PC-3 (cell line): ENCODE measurements at regions not wholly inside any gene's neighbourhood (a gene's known extent, or its start where the extent isn't known, plus 50 kb on each side); places are given as distances from the start of the nearest gene placed in this dataset.
A peak's percentile ranks its signal among the peaks of the same experiment; 100 is the strongest.
"Not testable (repeated sequence)": the region's sequence is repeated elsewhere in the genome, so short reads cannot be mapped to it uniquely, and the experiment has no call there.

ENCODE experiments used
- ATAC-seq: fragments of 200-7000 bp; cut with Tn5 transposase; 2 replicates; pipeline ENCODE4 v1.9.1; 2020; ENCODE audit warnings: mild to moderate bottlenecking, moderate library complexity
- BruUV-seq: library from RNA; stranded (reverse); fragments of 400-500 nt; replicated peaks from 2 replicates; lab custom pipeline; 2021; lab: Mats Ljungman, UMichigan
- CTCF ChIA-PET: fragments of 300-600 bp; sonication (Branson Sonifier 250); formaldehyde crosslinking; loops from one replicate; lab custom pipeline; 2022; ENCODE audit warnings: antibody characterized with exemption; lab: Charles Lee
- POLR2A ChIA-PET: fragments of 300-600 bp; sonication (Branson Sonifier 250); formaldehyde crosslinking; loops from one replicate; lab custom pipeline; 2022; ENCODE audit warnings: antibody characterized with exemption; ENCODE audit not compliant: unreplicated experiment; lab: Charles Lee
- DNase-seq: peaks from one replicate; pipeline ENCODE4 v3.0.0-alpha.2; 2015
- H2AFZ ChIP-seq: fragments of 300-600 bp; sonication (generic); 2 replicates; pipeline ENCODE4 v1.6.0; 2016; ENCODE audit warnings: antibody characterized with exemption, low read length
- H3F3A ChIP-seq: fragments of 300-600 bp; sonication (generic); one replicate; pipeline ENCODE4 v1.6.0; 2017; ENCODE audit warnings: antibody characterized with exemption, low read length, control low read depth, mild to moderate bottlenecking; ENCODE audit not compliant: unreplicated experiment
- H3K27ac ChIP-seq: fragments of 300-600 bp; sonication (generic); 2 replicates; pipeline ENCODE4 v1.5.1; 2016; ENCODE audit warnings: mild to moderate bottlenecking, low read length
- H3K27me3 ChIP-seq: fragments of 300-600 bp; sonication (generic); 2 replicates; pipeline ENCODE4 v1.6.1; 2016; ENCODE audit warnings: low read length, mixed read lengths
- H3K36me3 ChIP-seq: fragments of 300-600 bp; sonication (generic); 2 replicates; pipeline ENCODE4 v1.6.1; 2016; ENCODE audit warnings: low read depth, mixed run types, low read length, mixed read lengths
- H3K4me1 ChIP-seq: fragments of 300-600 bp; sonication (generic); 2 replicates; pipeline ENCODE4 v1.5.1; 2016; ENCODE audit warnings: low read length; ENCODE audit not compliant: insufficient read depth
- H3K4me2 ChIP-seq: fragments of 300-600 bp; sonication (generic); 2 replicates; pipeline ENCODE4 v1.6.0; 2016; ENCODE audit warnings: low read length
- H3K4me3 ChIP-seq: fragments of 300-600 bp; sonication (generic); 2 replicates; pipeline ENCODE4 v1.5.1; 2016; ENCODE audit warnings: mild to moderate bottlenecking, low read length, mixed read lengths
- H3K79me2 ChIP-seq: fragments of 300-600 bp; sonication (generic); 2 replicates; pipeline ENCODE4 v1.6.1; 2017; ENCODE audit warnings: low read length, mixed read lengths
- H3K9ac ChIP-seq: fragments of 300-600 bp; sonication (generic); 2 replicates; pipeline ENCODE4 v1.6.0; 2016; ENCODE audit warnings: mild to moderate bottlenecking, low read length
- H3K9me2 ChIP-seq: fragments of 300-600 bp; sonication (generic); replicated peaks from 2 replicates; pipeline ENCODE4 v1.6.1; 2016; ENCODE audit warnings: mixed run types, low read length, mixed read lengths
- H3K9me3 ChIP-seq: fragments of 300-600 bp; sonication (generic); 2 replicates; pipeline ENCODE4 v1.6.1; 2016; ENCODE audit warnings: low read length, mixed read lengths
- H4K20me1 ChIP-seq: fragments of 300-600 bp; sonication (generic); 2 replicates; pipeline ENCODE4 v1.6.1; 2016; ENCODE audit warnings: low read length, mixed read lengths
- CTCF ChIP-seq: fragments of 300-600 bp; sonication (generic); conservative IDR thresholded peaks from 2 replicates; pipeline ENCODE4 v1.5.1; 2017; ENCODE audit warnings: antibody characterized with exemption, low read depth, mild to moderate bottlenecking, low read length
- EZH2 ChIP-seq: fragments of 300-600 bp; sonication (generic); IDR thresholded peaks from one replicate; pipeline ENCODE4 v1.6.1; 2017; ENCODE audit warnings: antibody characterized with exemption, mild to moderate bottlenecking, low read length; ENCODE audit not compliant: unreplicated experiment
- EZH2phosphoT487 ChIP-seq: fragments of 300-600 bp; sonication (generic); IDR thresholded peaks from 2 replicates; pipeline ENCODE4 v1.6.1; 2018; ENCODE audit warnings: mild to moderate bottlenecking, antibody characterized with exemption, low read length, borderline replicate concordance
- intact Hi-C: fragments of 100-400 bp; cut with micrococcal nuclease; formaldehyde crosslinking; loops from 2 replicates; pipeline ENCODE4 v1.9.0; 2023

- peak overlapping the region; percentile 62 for H3K27ac ChIP-seq
- H3F3A ChIP-seq: no peaks in the 10 kb centered on the region
- no peaks in the 10 kb centered on the region for H4K20me1 ChIP-seq
- H3K4me2 ChIP-seq: peak overlapping the region; percentile 54
- no peaks in the 10 kb centered on the region for H3K36me3 ChIP-seq
- no peak overlapping the region for H3K4me3 ChIP-seq
- 0 out of 2 replicates have a peak overlapping the region, but pooled peaks have one; percentile 29 for H2AFZ ChIP-seq
- ChIA-PET POLR2A (no interaction called here), CTCF (no interaction called here)
- no peaks in the 10 kb centered on the region for H3K9me3 ChIP-seq
- intact Hi-C loops: no loop called here
- H3K79me2 ChIP-seq: no peaks in the 10 kb centered on the region
- no peak overlapping the region for H3K9ac ChIP-seq
- ATAC-seq: peak; percentile 69
- no peak for TF ChIP-seq EZH2phosphoT487
- TF ChIP-seq EZH2: no peak
- TF ChIP-seq CTCF: no peak
- BruUV-seq: no TSS peak
- H3K27me3 ChIP-seq: no peaks in the 10 kb centered on the region
- DNase-seq: peak; percentile 75
- no peaks in the 10 kb centered on the region for H3K9me2 ChIP-seq
- H3K4me1 ChIP-seq: peaks cover 26% of the 10 kb centered on the region
These were observed 712.5 kb downstream of the PLOD2 start for GRCh38 chr3:145448436-145448835.

- 0 out of 2 replicates have a peak overlapping the region, but pooled peaks have one; percentile 8 for H3K9ac ChIP-seq
- peaks cover 26% of the 10 kb centered on the region for H3K4me1 ChIP-seq
- H4K20me1 ChIP-seq: no peaks in the 10 kb centered on the region
- TF ChIP-seq CTCF: no peak
- TF ChIP-seq EZH2: no peak
- TF ChIP-seq EZH2phosphoT487: no peak
- H3K36me3 ChIP-seq: no peaks in the 10 kb centered on the region
- CTCF ChIA-PET: no interaction called here
- H3K27ac ChIP-seq: peak overlapping the region; percentile 61
- intact Hi-C loops: no loop called here
- POLR2A ChIA-PET: interaction anchor here (0.6 kb wide), 1 partner anchor 1584 kb away, joined by 11 read pairs; no protein-coding TSS in a partner anchor
- H3K4me3 ChIP-seq: no peak overlapping the region
- H3K27me3 ChIP-seq: no peaks in the 10 kb centered on the region
- no peak overlapping the region for H2AFZ ChIP-seq
- no TSS peak for BruUV-seq
- peak overlapping the region; percentile 54 for H3K4me2 ChIP-seq
- H3F3A ChIP-seq: no peaks in the 10 kb centered on the region
- peak; percentile 36 for DNase-seq
- H3K9me2 ChIP-seq: no peaks in the 10 kb centered on the region
- ATAC-seq: peak; percentile 78
- H3K79me2 ChIP-seq: no peaks in the 10 kb centered on the region
- H3K9me3 ChIP-seq: no peaks in the 10 kb centered on the region
These were observed 710.8 kb downstream of the PLOD2 start for GRCh38 chr3:145450018-145450682.

GRCh38 chr3:145457825-145458552 is 703.0 kb downstream of the PLOD2 start:
- no peak overlapping the region for H2AFZ ChIP-seq
- H3K36me3 ChIP-seq: no peaks in the 10 kb centered on the region
- H3K4me2 ChIP-seq: no peak overlapping the region
- no peak overlapping the region for H3K9ac ChIP-seq
- no peaks in the 10 kb centered on the region for H3K4me1 ChIP-seq
- TF ChIP-seq EZH2 (no peak), EZH2phosphoT487 (no peak), CTCF (no peak)
- ChIA-PET POLR2A (interaction anchor here (0.6 kb wide), 1 partner anchor 47 kb away, joined by 8 read pairs; no protein-coding TSS in a partner anchor), CTCF (no interaction called here)
- no peak overlapping the region for H3K27ac ChIP-seq
- H3K4me3 ChIP-seq: no peak overlapping the region
- H3K27me3 ChIP-seq: no peaks in the 10 kb centered on the region
- intact Hi-C loops: no loop called here
- no peaks in the 10 kb centered on the region for H3K9me2 ChIP-seq
- DNase-seq (no peak), ATAC-seq (no peak)
- no peaks in the 10 kb centered on the region for H3K9me3 ChIP-seq
- no peaks in the 10 kb centered on the region for H3F3A ChIP-seq
- H4K20me1 ChIP-seq: no peaks in the 10 kb centered on the region
- no peaks in the 10 kb centered on the region for H3K79me2 ChIP-seq
- no TSS peak for BruUV-seq

- intact Hi-C loops, H3K79me2 ChIP-seq, H3K27ac ChIP-seq, CTCF ChIA-PET, H3K27me3 ChIP-seq, H3K36me3 ChIP-seq, DNase-seq, H3K4me2 ChIP-seq, H3K9ac ChIP-seq, H3K4me1 ChIP-seq, POLR2A ChIA-PET, H3K4me3 ChIP-seq, H3K9me3 ChIP-seq, BruUV-seq, ATAC-seq, H2AFZ ChIP-seq, H4K20me1 ChIP-seq, H3K9me2 ChIP-seq, H3F3A ChIP-seq: not testable (repeated sequence)
These were observed 701.3 kb downstream of the PLOD2 start for GRCh38 chr3:145459681-145460080.
